ENCODE measurements at regions not wholly inside any gene's neighbourhood (a gene's known extent, or its start where the extent isn't known, plus 50 kb on each side); places are given as distances from the start of the nearest gene placed in this dataset.
"Not testable (repeated sequence)": the region's sequence is repeated elsewhere in the genome, so short reads cannot be mapped to it uniquely, and the experiment has no call there.

DNA sequence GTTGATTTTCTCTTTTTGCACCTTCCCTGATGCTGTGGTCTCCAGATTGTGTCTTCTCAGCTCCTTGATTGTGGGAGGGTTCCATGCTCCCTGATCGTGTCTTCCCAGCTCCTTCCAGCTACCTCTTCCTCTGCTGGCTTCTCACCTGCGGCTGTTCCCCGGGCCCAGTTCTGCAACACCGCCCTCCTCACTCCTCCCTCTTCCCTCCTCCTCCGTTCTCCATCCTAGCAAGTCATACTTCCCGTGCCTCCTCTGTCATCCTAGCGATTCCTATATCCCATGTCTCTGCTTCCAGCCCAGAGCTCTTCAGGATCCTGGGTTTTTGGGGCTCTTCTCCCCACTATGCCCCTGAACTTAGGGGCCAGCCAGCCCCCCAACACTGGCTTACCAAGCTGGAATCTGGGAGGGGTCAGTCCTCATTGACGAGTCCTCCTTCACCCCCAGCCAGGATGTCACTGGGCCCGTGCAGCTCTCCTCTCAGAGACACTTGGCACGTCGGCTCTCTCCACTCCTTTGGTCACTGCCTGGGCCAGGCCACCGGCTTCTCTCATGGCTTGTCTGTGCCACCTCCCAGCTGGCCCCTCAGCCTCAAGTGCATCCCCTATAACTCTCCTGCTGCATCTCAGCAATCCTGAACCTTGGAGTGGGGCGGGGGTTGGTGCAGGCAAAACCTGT lies 255.4 kb upstream of the MVB12B start:
- POLR2A ChIA-PET: no interaction called here
- BruUV-seq (replicated peaks): no TSS peak

DNA sequence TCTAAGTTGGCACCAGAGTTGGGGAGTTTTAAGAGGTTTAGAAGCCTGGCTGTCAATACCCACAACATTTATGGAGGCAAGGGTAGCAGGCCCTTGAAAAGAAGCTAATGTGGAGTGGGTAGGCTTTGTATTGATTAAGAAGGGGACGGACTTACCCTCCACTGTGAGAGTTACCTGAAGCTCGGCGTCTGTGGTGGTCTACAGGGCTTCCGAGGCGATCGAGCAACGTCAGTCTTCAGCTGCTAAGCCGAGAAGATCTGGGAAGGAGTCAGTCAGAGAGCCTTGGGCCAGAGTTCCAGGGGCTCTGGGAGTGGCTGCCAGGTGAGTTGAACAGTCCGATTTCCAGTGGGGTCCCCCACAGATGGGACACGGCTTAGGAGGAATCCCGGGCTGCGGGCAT lies 249.0 kb upstream of the MVB12B start:
- H3K4me2 ChIP-seq (ENCODE audit: insufficient read depth, low read length); H3K36me3 ChIP-seq (ENCODE audit: control insufficient read depth in 2 of 2, extremely low read depth in 1 of 2, insufficient read depth in 2 of 2, low read length in 2 of 2); FAIRE-seq; H3K9me3 ChIP-seq (replicated peaks; ENCODE audit: control insufficient read depth, insufficient read depth, low read length); H3K4me1 ChIP-seq (ENCODE audit: control insufficient read depth, extremely low read depth, insufficient read depth, low read length); H4K20me1 ChIP-seq (replicated peaks; ENCODE audit: control insufficient read depth, extremely low read depth, insufficient read depth, low read length); POLR2A ChIA-PET; H3K27me3 ChIP-seq (ENCODE audit: control insufficient read depth in 2 of 2, insufficient read depth in 2 of 2, low read length in 2 of 2); CTCF ChIA-PET; dilution Hi-C loops (cut with MboI; ENCODE audit: extremely low pct_ligation_motif_present, low sequenced_read_pairs); DNase-seq (ENCODE audit: low read depth, low spot score); H3K4me3 ChIP-seq (replicated peaks in 1 of 3; ENCODE audit: insufficient read depth in 1 of 3, low read depth in 1 of 3, low read length in 3 of 3); H2AFZ ChIP-seq (ENCODE audit: low read depth, low read length); H3K9ac ChIP-seq (replicated peaks; ENCODE audit: extremely low read depth, insufficient read depth, low read length); H3K79me2 ChIP-seq (ENCODE audit: control insufficient read depth, insufficient read depth, low read length); H3K9me1 ChIP-seq (replicated peaks; ENCODE audit: control insufficient read depth, extremely low read depth, insufficient read depth, low read length); BruUV-seq (replicated peaks); H3K27ac ChIP-seq (ENCODE audit: insufficient read depth, low read depth, low read length); intact Hi-C loops (cut with micrococcal nuclease): not testable (repeated sequence)

More for the DNA sequence above, 255.4 kb upstream of the MVB12B start:
- Histone ChIP-seq H3K4me1 (ENCODE audit: control insufficient read depth, extremely low read depth, insufficient read depth, low read length) (no peaks in the 10 kb centered on the region), H3K79me2 (ENCODE audit: control insufficient read depth, insufficient read depth, low read length) (no peaks in the 10 kb centered on the region), H3K4me2 (ENCODE audit: insufficient read depth, low read length) (no peak overlapping the region), H3K27ac (ENCODE audit: insufficient read depth, low read depth, low read length) (no peak overlapping the region), H3K9me1 (replicated peaks; ENCODE audit: control insufficient read depth, extremely low read depth, insufficient read depth, low read length) (no peaks in the 10 kb centered on the region), H3K36me3 (ENCODE audit: control insufficient read depth in 2 of 2, extremely low read depth in 1 of 2, insufficient read depth in 2 of 2, low read length in 2 of 2) (no peaks in the 10 kb centered on the region), H3K27me3 (ENCODE audit: control insufficient read depth in 2 of 2, insufficient read depth in 2 of 2, low read length in 2 of 2) (no peaks in the 10 kb centered on the region), H3K9ac (replicated peaks; ENCODE audit: extremely low read depth, insufficient read depth, low read length) (no peak overlapping the region), H4K20me1 (replicated peaks; ENCODE audit: control insufficient read depth, extremely low read depth, insufficient read depth, low read length) (no peaks in the 10 kb centered on the region), H3K9me3 (replicated peaks; ENCODE audit: control insufficient read depth, insufficient read depth, low read length) (no peaks in the 10 kb centered on the region), H2AFZ (ENCODE audit: low read depth, low read length) (no peak overlapping the region), H3K4me3 (replicated peaks in 1 of 3; ENCODE audit: insufficient read depth in 1 of 3, low read depth in 1 of 3, low read length in 3 of 3) (no peak overlapping the region)
- CTCF ChIA-PET: interaction anchor here (1.0 kb wide), 1 partner anchor 13 kb away, joined by 3 read pairs; no protein-coding TSS in a partner anchor
- intact Hi-C loops (cut with micrococcal nuclease): no loop called here
- TF ChIP-seq, protein P1, sequence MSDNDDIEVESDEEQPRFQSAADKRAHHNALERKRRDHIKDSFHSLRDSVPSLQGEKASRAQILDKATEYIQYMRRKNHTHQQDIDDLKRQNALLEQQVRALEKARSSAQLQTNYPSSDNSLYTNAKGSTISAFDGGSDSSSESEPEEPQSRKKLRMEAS (IDR thresholded peaks at IDR 0.05; ENCODE audit: insufficient read depth, insufficient read length): no peak
- TF ChIP-seq EZH2 (IDR thresholded peaks at IDR 0.05; ENCODE audit: borderline replicate concordance, low read depth, low read length, severe bottlenecking) (no peak), FOS (IDR thresholded peaks at IDR 0.05; ENCODE audit: borderline replicate concordance, insufficient read depth, low read length) (no peak), POLR2AphosphoS5 (IDR thresholded peaks at IDR 0.05; ENCODE audit: insufficient read depth, low read depth, low read length) (no peak), MYC (IDR thresholded peaks at IDR 0.05; ENCODE audit: low read depth, low read length) (no peak), POLR2A (IDR thresholded peaks at IDR 0.05; ENCODE audit: low read depth, low read length) (no peak), JUN (IDR thresholded peaks at IDR 0.05; ENCODE audit: borderline replicate concordance, insufficient read depth, insufficient read length, low read depth) (no peak), GATA2 (IDR thresholded peaks at IDR 0.05; ENCODE audit: insufficient read depth, insufficient read length, low read depth, low read length) (no peak)
- TF ChIP-seq, protein P2, sequence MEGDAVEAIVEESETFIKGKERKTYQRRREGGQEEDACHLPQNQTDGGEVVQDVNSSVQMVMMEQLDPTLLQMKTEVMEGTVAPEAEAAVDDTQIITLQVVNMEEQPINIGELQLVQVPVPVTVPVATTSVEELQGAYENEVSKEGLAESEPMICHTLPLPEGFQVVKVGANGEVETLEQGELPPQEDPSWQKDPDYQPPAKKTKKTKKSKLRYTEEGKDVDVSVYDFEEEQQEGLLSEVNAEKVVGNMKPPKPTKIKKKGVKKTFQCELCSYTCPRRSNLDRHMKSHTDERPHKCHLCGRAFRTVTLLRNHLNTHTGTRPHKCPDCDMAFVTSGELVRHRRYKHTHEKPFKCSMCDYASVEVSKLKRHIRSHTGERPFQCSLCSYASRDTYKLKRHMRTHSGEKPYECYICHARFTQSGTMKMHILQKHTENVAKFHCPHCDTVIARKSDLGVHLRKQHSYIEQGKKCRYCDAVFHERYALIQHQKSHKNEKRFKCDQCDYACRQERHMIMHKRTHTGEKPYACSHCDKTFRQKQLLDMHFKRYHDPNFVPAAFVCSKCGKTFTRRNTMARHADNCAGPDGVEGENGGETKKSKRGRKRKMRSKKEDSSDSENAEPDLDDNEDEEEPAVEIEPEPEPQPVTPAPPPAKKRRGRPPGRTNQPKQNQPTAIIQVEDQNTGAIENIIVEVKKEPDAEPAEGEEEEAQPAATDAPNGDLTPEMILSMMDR (IDR thresholded peaks at IDR 0.05; ENCODE audit: extremely low read depth in 1 of 2, insufficient read depth in 1 of 2, low read depth in 1 of 2, low read length in 2 of 2): no peak
- DNase-seq (ENCODE audit: low read depth, low spot score): no peak
- dilution Hi-C loops (cut with MboI; ENCODE audit: extremely low pct_ligation_motif_present, low sequenced_read_pairs): no loop called here
- no peak for FAIRE-seq

Measured in endothelial cell of umbilical vein (primary cell).